SK-N-SH treated with all-trans-retinoic acid at 6 μM for 48 hours (cell line): ENCODE measurements at regions not wholly inside any gene's neighbourhood (a gene's known extent, or its start where the extent isn't known, plus 50 kb on each side); places are given as distances from the start of the nearest gene placed in this dataset.

ENCODE experiments used
- BACH2 ChIP-seq: fragments of 250-450 bp; sonication (Bioruptor Pico); IDR thresholded peaks from 2 replicates; pipeline ENCODE4 v1.9.0; 2021; ENCODE audit warnings: mild to moderate bottlenecking, borderline replicate concordance
- CSDC2 ChIP-seq: fragments of 250-450 bp; sonication (Bioruptor Pico); IDR thresholded peaks from 2 replicates; pipeline ENCODE4 v1.5.0; 2020; ENCODE audit warnings: mild to moderate bottlenecking, moderate library complexity
- GLIS3 ChIP-seq: fragments of 250-450 bp; sonication (Bioruptor Pico); IDR thresholded peaks from 2 replicates; pipeline ENCODE4 v1.5.0; 2020; ENCODE audit warnings: mild to moderate bottlenecking, moderate library complexity
- OSR1 ChIP-seq: fragments of 250-450 bp; sonication (Bioruptor Pico); IDR thresholded peaks from 2 replicates; pipeline ENCODE4 v1.8.0; 2022; ENCODE audit warnings: moderate library complexity, mild to moderate bottlenecking, inconsistent platforms
- ZC3H10 ChIP-seq: fragments of 250-450 bp; sonication (Bioruptor Pico); IDR thresholded peaks from 2 replicates; pipeline ENCODE4 v1.5.1; 2021; ENCODE audit warnings: mild to moderate bottlenecking, moderate library complexity
- ZFP3 ChIP-seq: fragments of 250-450 bp; sonication (Bioruptor Pico); IDR thresholded peaks from 2 replicates; pipeline ENCODE4 v1.5.0; 2020; ENCODE audit warnings: mild to moderate bottlenecking, moderate library complexity
- ZFP30 ChIP-seq: fragments of 450-650 bp; formaldehyde crosslinking; IDR thresholded peaks from 2 replicates; pipeline ENCODE4 v1.5.0; 2022; ENCODE audit warnings: mild to moderate bottlenecking, moderate library complexity
- TF ChIP-seq, protein P1 (sequence below): fragments of 250-450 bp; sonication (Bioruptor Pico); IDR thresholded peaks from 2 replicates; pipeline ENCODE4 v1.8.0; 2020; ENCODE audit warnings: mild to moderate bottlenecking, moderate library complexity, borderline replicate concordance
- TF ChIP-seq, protein P2 (sequence below): fragments of 250-450 bp; sonication (Bioruptor Pico); IDR thresholded peaks from 2 replicates; pipeline ENCODE4 v1.8.0; 2021; ENCODE audit warnings: low read depth, mild to moderate bottlenecking, moderate library complexity, borderline replicate concordance

DNA sequence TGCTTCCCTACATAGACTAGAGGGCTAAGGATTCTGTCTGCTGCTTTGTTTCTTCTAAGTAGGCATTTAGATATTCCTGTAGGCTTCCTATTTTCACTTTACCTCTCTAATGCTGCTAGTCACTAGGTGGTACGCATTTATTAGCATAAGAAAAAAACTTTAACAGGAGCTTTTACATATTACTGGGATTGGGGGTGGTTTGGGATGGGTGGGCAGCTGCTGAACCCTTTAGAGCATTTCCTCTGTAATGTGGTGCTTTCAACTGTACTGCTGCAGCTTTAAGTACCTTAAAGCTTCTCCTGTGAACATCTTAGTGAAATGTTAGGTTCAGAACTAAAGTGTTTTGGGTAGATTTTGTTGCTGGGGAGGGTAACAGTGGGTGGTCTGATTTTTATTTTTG lies 92.6 kb downstream of the ZNF486 start:
- TF ChIP-seq, protein P1, sequence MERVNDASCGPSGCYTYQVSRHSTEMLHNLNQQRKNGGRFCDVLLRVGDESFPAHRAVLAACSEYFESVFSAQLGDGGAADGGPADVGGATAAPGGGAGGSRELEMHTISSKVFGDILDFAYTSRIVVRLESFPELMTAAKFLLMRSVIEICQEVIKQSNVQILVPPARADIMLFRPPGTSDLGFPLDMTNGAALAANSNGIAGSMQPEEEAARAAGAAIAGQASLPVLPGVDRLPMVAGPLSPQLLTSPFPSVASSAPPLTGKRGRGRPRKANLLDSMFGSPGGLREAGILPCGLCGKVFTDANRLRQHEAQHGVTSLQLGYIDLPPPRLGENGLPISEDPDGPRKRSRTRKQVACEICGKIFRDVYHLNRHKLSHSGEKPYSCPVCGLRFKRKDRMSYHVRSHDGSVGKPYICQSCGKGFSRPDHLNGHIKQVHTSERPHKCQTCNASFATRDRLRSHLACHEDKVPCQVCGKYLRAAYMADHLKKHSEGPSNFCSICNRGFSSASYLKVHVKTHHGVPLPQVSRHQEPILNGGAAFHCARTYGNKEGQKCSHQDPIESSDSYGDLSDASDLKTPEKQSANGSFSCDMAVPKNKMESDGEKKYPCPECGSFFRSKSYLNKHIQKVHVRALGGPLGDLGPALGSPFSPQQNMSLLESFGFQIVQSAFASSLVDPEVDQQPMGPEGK (CRISPR knock-in tag), result no peak
- TF ChIP-seq BACH2 (CRISPR knock-in tag) (no peak), GLIS3 (CRISPR knock-in tag) (no peak), ZFP30 (CRISPR knock-in tag) (no peak), OSR1 (no peak), ZC3H10 (CRISPR knock-in tag) (no peak), ZFP3 (no peak), CSDC2 (CRISPR knock-in tag) (no peak)
- TF ChIP-seq, protein P2, sequence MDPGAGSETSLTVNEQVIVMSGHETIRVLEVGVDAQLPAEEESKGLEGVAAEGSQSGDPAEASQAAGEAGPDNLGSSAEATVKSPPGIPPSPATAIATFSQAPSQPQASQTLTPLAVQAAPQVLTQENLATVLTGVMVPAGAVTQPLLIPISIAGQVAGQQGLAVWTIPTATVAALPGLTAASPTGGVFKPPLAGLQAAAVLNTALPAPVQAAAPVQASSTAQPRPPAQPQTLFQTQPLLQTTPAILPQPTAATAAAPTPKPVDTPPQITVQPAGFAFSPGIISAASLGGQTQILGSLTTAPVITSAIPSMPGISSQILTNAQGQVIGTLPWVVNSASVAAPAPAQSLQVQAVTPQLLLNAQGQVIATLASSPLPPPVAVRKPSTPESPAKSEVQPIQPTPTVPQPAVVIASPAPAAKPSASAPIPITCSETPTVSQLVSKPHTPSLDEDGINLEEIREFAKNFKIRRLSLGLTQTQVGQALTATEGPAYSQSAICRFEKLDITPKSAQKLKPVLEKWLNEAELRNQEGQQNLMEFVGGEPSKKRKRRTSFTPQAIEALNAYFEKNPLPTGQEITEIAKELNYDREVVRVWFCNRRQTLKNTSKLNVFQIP (CRISPR knock-in tag), result no peak
